ENCODE measurements at regions not wholly inside any gene's neighbourhood (a gene's known extent, or its start where the extent isn't known, plus 50 kb on each side); places are given as distances from the start of the nearest gene placed in this dataset.

DNA sequence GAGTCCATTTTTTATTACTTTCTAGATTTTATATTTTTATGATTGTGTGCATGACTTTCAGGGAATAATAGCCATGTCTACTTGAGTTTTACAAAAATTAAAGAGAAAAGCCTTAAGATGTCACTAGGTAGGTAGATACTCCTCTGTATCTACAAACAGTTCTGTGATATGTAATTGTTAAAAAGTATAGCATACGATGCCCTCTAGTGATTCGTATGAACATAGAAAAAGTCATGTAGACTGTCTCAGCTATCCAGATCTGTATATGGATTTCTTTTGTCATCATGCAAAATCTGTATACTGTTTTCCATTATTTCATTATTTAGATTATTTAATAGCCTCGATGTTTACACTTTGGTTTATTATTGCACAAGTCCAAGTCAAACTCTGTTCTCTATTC lies 856.6 kb downstream of the CENPC start:
- peak; percentile 39 for DNase-seq (ENCODE audit: low read depth)
- in situ Hi-C loops (cut with HindIII; ENCODE audit: low sequenced_read_pairs), result no loop called here

DNA sequence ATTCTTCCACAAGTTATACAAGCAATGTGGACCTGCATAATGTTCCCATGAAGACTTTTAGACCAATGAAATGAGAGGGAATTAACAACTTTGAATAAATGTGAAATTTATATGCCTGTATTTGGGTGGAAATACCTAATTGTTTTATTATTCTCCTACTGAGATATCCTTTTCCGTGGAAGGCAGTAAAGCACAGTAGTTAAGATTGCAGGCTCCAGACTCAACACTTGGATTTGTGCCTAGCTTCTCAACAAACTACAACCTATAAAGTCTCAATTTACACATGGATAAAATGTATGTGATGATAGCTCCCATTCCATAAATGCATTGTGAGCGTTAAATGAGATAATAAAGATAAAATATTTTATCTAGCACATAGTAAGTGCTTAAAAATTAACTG lies 857.8 kb downstream of the CENPC start:
- TF ChIP-seq, protein P1, sequence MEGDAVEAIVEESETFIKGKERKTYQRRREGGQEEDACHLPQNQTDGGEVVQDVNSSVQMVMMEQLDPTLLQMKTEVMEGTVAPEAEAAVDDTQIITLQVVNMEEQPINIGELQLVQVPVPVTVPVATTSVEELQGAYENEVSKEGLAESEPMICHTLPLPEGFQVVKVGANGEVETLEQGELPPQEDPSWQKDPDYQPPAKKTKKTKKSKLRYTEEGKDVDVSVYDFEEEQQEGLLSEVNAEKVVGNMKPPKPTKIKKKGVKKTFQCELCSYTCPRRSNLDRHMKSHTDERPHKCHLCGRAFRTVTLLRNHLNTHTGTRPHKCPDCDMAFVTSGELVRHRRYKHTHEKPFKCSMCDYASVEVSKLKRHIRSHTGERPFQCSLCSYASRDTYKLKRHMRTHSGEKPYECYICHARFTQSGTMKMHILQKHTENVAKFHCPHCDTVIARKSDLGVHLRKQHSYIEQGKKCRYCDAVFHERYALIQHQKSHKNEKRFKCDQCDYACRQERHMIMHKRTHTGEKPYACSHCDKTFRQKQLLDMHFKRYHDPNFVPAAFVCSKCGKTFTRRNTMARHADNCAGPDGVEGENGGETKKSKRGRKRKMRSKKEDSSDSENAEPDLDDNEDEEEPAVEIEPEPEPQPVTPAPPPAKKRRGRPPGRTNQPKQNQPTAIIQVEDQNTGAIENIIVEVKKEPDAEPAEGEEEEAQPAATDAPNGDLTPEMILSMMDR (IDR thresholded peaks at IDR 0.05; ENCODE audit: low read depth, low read length, missing control alignments), result no peak
- H3K4me3 ChIP-seq (ENCODE audit: low read depth, low read length), result no peak overlapping the region
- DNase-seq (ENCODE audit: low read depth), result no peak
- in situ Hi-C loops (cut with HindIII; ENCODE audit: low sequenced_read_pairs), result no loop called here

More for the DNA sequence above, 856.6 kb downstream of the CENPC start:
- TF ChIP-seq, protein P1 (IDR thresholded peaks at IDR 0.05; ENCODE audit: low read depth, low read length, missing control alignments), result peak; percentile 9
- H3K4me3 ChIP-seq (ENCODE audit: low read depth, low read length), result no peak overlapping the region

DNA sequence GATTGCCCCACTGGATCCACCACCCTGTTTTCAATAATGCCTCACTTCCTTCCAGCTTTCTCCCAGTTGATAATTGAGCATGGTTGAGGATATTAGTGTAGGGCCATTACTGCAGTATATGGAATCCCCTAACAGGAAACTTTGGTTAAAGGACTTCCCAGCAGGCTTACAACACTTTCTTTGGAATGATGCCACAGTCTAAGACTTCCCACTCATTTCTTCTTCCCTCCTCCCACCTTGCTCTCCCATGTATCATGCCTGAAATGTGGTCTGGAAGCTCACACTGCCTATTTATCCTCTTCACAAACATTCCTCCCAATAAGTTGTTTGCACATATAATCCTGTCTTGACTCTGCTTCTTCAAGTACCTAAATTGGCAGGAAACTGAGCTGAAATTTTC lies 863.3 kb downstream of the CENPC start:
- H3K4me3 ChIP-seq (ENCODE audit: low read depth, low read length), result no peak overlapping the region
- in situ Hi-C loops (cut with HindIII; ENCODE audit: low sequenced_read_pairs), result no loop called here
- peak; percentile 29 for DNase-seq (ENCODE audit: low read depth)
- TF ChIP-seq, protein P1 (IDR thresholded peaks at IDR 0.05; ENCODE audit: low read depth, low read length, missing control alignments), result no peak

DNA sequence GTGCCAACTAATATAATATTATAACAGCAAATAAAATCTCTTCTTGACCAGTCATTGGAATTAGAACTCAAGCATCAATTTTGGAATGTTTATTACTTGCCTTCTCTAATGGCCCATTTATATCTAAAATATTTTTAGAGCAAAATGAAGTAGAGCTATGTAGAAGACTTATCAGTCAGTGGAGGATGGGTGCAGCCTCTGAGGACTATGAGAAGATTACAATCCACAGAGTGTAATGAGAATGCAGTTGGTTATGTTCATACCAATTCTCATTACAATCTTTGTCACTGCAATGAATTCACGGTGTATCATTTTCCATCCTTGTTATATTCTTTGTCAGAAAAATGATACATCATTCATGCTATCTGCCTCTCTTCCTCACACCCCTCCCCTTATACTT lies 878.1 kb downstream of the CENPC start:
- TF ChIP-seq, protein P1 (IDR thresholded peaks at IDR 0.05; ENCODE audit: low read depth, low read length, missing control alignments), result no peak
- H3K4me3 ChIP-seq (ENCODE audit: low read depth, low read length), result no peak overlapping the region
- no peak for DNase-seq (ENCODE audit: low read depth)
- in situ Hi-C loops (cut with HindIII; ENCODE audit: low sequenced_read_pairs), result no loop called here

DNA sequence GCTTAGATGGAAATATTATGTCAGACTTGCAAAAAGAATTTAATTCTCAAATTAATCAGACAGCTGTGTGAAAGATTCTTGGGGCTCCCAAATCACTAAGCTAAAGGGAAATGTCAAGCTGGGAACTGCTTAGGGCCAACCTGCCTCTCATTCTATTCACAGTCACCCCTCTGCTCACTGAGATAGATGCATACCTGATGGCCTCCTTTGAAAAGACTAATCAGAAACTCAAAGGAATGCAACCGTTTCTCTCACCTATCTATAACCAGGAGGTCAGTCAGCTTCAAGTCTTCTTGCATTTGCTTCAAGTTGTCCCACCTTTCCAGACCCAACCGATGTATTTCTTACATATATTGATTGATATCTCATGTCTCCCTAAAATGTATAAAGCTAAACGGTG lies 882.7 kb downstream of the CENPC start:
- no peak overlapping the region for H3K4me3 ChIP-seq (ENCODE audit: low read depth, low read length)
- in situ Hi-C loops (cut with HindIII; ENCODE audit: low sequenced_read_pairs), result no loop called here
- TF ChIP-seq, protein P1 (IDR thresholded peaks at IDR 0.05; ENCODE audit: low read depth, low read length, missing control alignments), result no peak
- no peak for DNase-seq (ENCODE audit: low read depth)

DNA sequence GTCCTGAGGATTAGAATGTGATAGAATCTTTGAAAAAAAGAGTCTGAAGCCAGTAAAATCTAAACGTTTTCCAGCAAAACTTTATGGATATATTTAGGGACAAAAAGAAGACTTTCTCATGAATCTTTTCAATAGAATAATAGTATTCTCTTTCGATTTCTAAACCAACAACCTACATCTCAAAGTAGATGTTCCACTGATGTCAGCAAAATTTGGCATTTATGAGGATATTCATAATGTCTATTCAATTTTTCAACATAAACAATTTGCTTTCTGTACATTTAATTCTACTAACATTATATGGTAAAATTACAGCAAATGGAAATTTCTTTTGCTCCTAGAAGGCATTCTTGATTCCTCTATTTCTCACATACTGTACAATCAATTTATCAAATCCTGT lies 886.5 kb downstream of the CENPC start:
- TF ChIP-seq, protein P1 (IDR thresholded peaks at IDR 0.05; ENCODE audit: low read depth, low read length, missing control alignments), result no peak
- DNase-seq (ENCODE audit: low read depth), result no peak
- H3K4me3 ChIP-seq (ENCODE audit: low read depth, low read length), result no peak overlapping the region
- in situ Hi-C loops (cut with HindIII; ENCODE audit: low sequenced_read_pairs), result no loop called here

DNA sequence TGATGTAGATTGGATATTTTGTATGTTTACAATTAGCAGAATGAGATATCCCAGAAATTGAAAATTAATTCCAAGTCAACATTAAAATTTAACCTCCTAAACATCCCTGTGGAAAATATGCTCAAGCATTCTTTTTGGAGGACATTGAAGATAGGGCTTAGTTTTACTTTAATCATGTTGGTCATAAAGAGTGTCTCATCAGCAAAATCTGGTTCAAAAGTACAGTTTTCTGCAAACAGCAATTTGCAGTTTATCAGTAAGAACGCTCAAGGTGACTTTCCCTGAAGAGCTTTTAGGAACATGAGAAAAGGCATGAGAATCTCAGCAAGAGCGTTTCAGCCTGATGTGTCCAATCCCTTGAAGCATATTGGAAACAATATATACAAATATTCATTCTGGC lies 889.8 kb downstream of the CENPC start:
- no peak for DNase-seq (ENCODE audit: low read depth)
- TF ChIP-seq, protein P1 (IDR thresholded peaks at IDR 0.05; ENCODE audit: low read depth, low read length, missing control alignments), result no peak
- in situ Hi-C loops (cut with HindIII; ENCODE audit: low sequenced_read_pairs), result no loop called here
- no peak overlapping the region for H3K4me3 ChIP-seq (ENCODE audit: low read depth, low read length)

Measured in astrocyte of the cerebellum (primary cell).